ENCODE measurements at regions not wholly inside any gene's neighbourhood (a gene's known extent, or its start where the extent isn't known, plus 50 kb on each side); places are given as distances from the start of the nearest gene placed in this dataset.

- TF ChIP-seq CTCF (conservative IDR thresholded peaks at IDR 0.05), result no peak
- no peak for TF ChIP-seq EZH2 (IDR thresholded peaks at IDR 0.05; ENCODE audit: low read depth)
Measured at GRCh38 chrX:138930583-138930945, 219.0 kb upstream of the FGF13 start.
